OCI-LY1 (cell line): ENCODE measurements at regions not wholly inside any gene's neighbourhood (a gene's known extent, or its start where the extent isn't known, plus 50 kb on each side); places are given as distances from the start of the nearest gene placed in this dataset.

ENCODE experiments used
- EZH2 ChIP-seq: fragments of 200-600 bp; sonication (generic), shearing (Covaris generic); IDR thresholded peaks from 2 replicates; pipeline ENCODE4 v1.8.0; 2017; ENCODE audit warnings: borderline replicate concordance, mixed run types, mild to moderate bottlenecking, antibody characterized with exemption, low read length, moderate library complexity, mixed read lengths
- TF ChIP-seq, protein P1 (sequence below): fragments of 200-600 bp; sonication (generic), shearing (Covaris generic); IDR thresholded peaks from 2 replicates; pipeline ENCODE4 v1.5.1; 2017; ENCODE audit warnings: mild to moderate bottlenecking, antibody characterized with exemption, low read length, moderate library complexity, mixed read lengths

- TF ChIP-seq, protein P1, sequence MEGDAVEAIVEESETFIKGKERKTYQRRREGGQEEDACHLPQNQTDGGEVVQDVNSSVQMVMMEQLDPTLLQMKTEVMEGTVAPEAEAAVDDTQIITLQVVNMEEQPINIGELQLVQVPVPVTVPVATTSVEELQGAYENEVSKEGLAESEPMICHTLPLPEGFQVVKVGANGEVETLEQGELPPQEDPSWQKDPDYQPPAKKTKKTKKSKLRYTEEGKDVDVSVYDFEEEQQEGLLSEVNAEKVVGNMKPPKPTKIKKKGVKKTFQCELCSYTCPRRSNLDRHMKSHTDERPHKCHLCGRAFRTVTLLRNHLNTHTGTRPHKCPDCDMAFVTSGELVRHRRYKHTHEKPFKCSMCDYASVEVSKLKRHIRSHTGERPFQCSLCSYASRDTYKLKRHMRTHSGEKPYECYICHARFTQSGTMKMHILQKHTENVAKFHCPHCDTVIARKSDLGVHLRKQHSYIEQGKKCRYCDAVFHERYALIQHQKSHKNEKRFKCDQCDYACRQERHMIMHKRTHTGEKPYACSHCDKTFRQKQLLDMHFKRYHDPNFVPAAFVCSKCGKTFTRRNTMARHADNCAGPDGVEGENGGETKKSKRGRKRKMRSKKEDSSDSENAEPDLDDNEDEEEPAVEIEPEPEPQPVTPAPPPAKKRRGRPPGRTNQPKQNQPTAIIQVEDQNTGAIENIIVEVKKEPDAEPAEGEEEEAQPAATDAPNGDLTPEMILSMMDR, result no peak
- no peak for TF ChIP-seq EZH2
Observed at GRCh38 chr3:89908711-89909213, 801.3 kb downstream of the EPHA3 start.
